GM23248 (cell line): ENCODE measurements at regions not wholly inside any gene's neighbourhood (a gene's known extent, or its start where the extent isn't known, plus 50 kb on each side); places are given as distances from the start of the nearest gene placed in this dataset.
"Not testable (repeated sequence)": the region's sequence is repeated elsewhere in the genome, so short reads cannot be mapped to it uniquely, and the experiment has no call there.

Experiments
- DNase-seq: peaks from one replicate; pipeline ENCODE4 v3.0.0-alpha.2; 2015
- H2AFZ ChIP-seq: fragments of 200-600 bp; sonication (generic); 2 replicates; pipeline ENCODE4 v1.6.1; 2016; ENCODE audit warnings: antibody characterized with exemption
- H3F3A ChIP-seq: fragments of 200-600 bp; sonication (generic); 2 replicates; pipeline ENCODE4 v1.6.1; 2016; ENCODE audit warnings: mild to moderate bottlenecking, antibody characterized with exemption, mixed run types; ENCODE audit not compliant: insufficient read depth
- H3K27ac ChIP-seq: fragments of 200-600 bp; sonication (generic); 2 replicates; pipeline ENCODE4 v1.5.1; 2016; ENCODE audit warnings: mild to moderate bottlenecking
- H3K27me3 ChIP-seq: fragments of 200-600 bp; sonication (generic); replicated peaks from 2 replicates; pipeline ENCODE4 v1.6.1; 2016; ENCODE audit warnings: mild to moderate bottlenecking; ENCODE audit not compliant: insufficient read depth
- H3K36me3 ChIP-seq: fragments of 200-600 bp; sonication (generic); 2 replicates; pipeline ENCODE4 v1.6.1; 2016; ENCODE audit warnings: low read depth, mild to moderate bottlenecking
- H3K4me1 ChIP-seq: fragments of 200-600 bp; sonication (generic); 2 replicates; pipeline ENCODE4 v1.6.1; 2016; ENCODE audit warnings: mild to moderate bottlenecking; ENCODE audit not compliant: insufficient read depth
- H3K4me2 ChIP-seq: fragments of 200-600 bp; sonication (generic); one replicate; pipeline ENCODE4 v1.6.1; 2016; ENCODE audit warnings: mild to moderate bottlenecking; ENCODE audit not compliant: unreplicated experiment
- H3K4me3 ChIP-seq: fragments of 200-600 bp; sonication (generic); 2 replicates; pipeline ENCODE4 v1.5.1; 2016; ENCODE audit warnings: mild to moderate bottlenecking
- H3K79me2 ChIP-seq: fragments of 200-600 bp; sonication (generic); 2 replicates; pipeline ENCODE4 v1.6.1; 2016; ENCODE audit warnings: mild to moderate bottlenecking; ENCODE audit not compliant: insufficient read depth
- H3K9ac ChIP-seq: fragments of 200-600 bp; sonication (generic); 2 replicates; pipeline ENCODE4 v1.6.1; 2016; ENCODE audit warnings: mild to moderate bottlenecking
- H3K9me2 ChIP-seq: fragments of 200-600 bp; sonication (generic); 2 replicates; pipeline ENCODE4 v1.6.1; 2016; ENCODE audit warnings: mixed run types, mild to moderate bottlenecking, moderate library complexity; ENCODE audit not compliant: insufficient read depth
- H3K9me3 ChIP-seq: fragments of 200-600 bp; sonication (generic); one replicate; pipeline ENCODE4 v1.6.1; 2017; ENCODE audit warnings: low read depth
- H4K20me1 ChIP-seq: fragments of 200-600 bp; sonication (generic); 2 replicates; pipeline ENCODE4 v1.6.0; 2016; ENCODE audit not compliant: insufficient read depth
- EZH2 ChIP-seq: fragments of 200-600 bp; sonication (generic); IDR thresholded peaks from 2 replicates; pipeline ENCODE4 v1.6.1; 2018; ENCODE audit warnings: antibody characterized with exemption, mild to moderate bottlenecking; ENCODE audit not compliant: insufficient read depth, poor library complexity, severe bottlenecking
- EZH2phosphoT487 ChIP-seq: fragments of 200-600 bp; sonication (generic); IDR thresholded peaks from 2 replicates; pipeline ENCODE4 v1.6.1; 2018; ENCODE audit warnings: antibody characterized with exemption, moderate library complexity, mild to moderate bottlenecking, low read depth; ENCODE audit not compliant: insufficient read depth
- WGBS, 2 experiments: methylation state at CpG; one replicate each; pipeline ENCODE4 v1.1.6; 2015 to 2017; ENCODE audit warnings: low lambda C conversion rate in 2 of 2, low coverage in 1 of 2; ENCODE audit errors: missing lambda C conversion rate in 2 of 2; 5-methylcytosine and 5-hydroxymethylcytosine counted together
- in situ Hi-C: fragments of 300-500 bp; cut with MboI; formaldehyde crosslinking; loops from 2 replicates; pipeline ENCODE4 v1.15.0; 2020

DNA sequence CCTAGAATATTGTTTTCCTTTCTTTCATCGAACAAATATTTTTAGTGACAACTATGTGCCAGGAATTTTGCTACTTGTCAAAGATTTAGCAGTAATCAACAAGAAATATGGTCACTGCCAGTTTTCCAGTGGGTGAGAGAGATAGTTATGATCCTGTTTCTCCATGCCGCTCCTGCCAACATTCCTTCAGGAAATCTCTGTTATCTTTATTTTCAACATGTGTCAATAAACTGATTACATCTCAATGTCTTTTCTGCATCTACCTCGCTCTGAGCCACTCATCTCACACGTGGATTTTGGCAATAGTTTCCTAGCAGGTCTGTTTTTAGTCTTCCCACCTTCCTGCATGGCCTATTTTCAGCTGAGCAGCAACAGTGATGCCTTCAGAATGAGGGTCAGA is 650.0 kb upstream of the STXBP6 start:
- H3F3A ChIP-seq = no peaks in the 10 kb centered on the region
- no peaks in the 10 kb centered on the region for H3K27me3 ChIP-seq
- TF ChIP-seq EZH2phosphoT487 (no peak), EZH2 (no peak)
- H3K27ac ChIP-seq = no peak overlapping the region
- no peaks in the 10 kb centered on the region for H3K9me2 ChIP-seq
- no peaks in the 10 kb centered on the region for H3K9me3 ChIP-seq
- no peak for DNase-seq
- WGBS, 2 experiments = 4 to 6% methylated on average over 4 of the region's 4 CpGs
- no peaks in the 10 kb centered on the region for H3K36me3 ChIP-seq
- no peak overlapping the region for H3K4me2 ChIP-seq
- H3K4me3 ChIP-seq = no peak overlapping the region
- no peaks in the 10 kb centered on the region for H4K20me1 ChIP-seq
- no peaks in the 10 kb centered on the region for H3K79me2 ChIP-seq
- in situ Hi-C loops = no loop called here
- H3K9ac ChIP-seq = no peak overlapping the region
- H2AFZ ChIP-seq = no peak overlapping the region
- no peaks in the 10 kb centered on the region for H3K4me1 ChIP-seq

DNA sequence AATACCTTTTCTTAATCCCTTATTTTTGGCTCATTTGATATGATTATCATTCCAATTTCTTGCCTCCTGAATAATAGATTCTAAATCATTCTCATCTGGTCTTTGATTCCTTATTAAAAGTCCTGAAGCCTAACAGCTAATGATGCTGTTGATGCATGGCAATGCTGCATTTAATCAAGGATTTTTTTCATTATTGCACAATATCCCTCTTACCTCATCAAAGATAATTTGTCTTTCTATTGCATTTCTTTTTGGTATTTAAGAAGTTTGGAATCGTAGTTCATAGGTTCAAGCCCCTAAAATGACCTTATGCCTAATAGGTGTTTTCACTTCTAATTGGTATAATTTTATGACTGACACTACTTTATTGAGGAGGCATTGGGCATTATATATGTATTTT is 648.2 kb upstream of the STXBP6 start:
- H4K20me1 ChIP-seq = no peaks in the 10 kb centered on the region
- no peaks in the 10 kb centered on the region for H3K9me2 ChIP-seq
- no peak overlapping the region for H3K4me3 ChIP-seq
- no peaks in the 10 kb centered on the region for H3K79me2 ChIP-seq
- H3K4me1 ChIP-seq = no peaks in the 10 kb centered on the region
- H3K4me2 ChIP-seq = no peak overlapping the region
- in situ Hi-C loops = no loop called here
- H3K27ac ChIP-seq = no peak overlapping the region
- H3F3A ChIP-seq = no peaks in the 10 kb centered on the region
- no peak overlapping the region for H2AFZ ChIP-seq
- H3K27me3 ChIP-seq = no peaks in the 10 kb centered on the region
- no peak overlapping the region for H3K9ac ChIP-seq
- no peak for DNase-seq
- no peaks in the 10 kb centered on the region for H3K36me3 ChIP-seq
- H3K9me3 ChIP-seq = no peaks in the 10 kb centered on the region
- 12 to 16% methylated on average over 1 of the region's 1 CpG for WGBS, 2 experiments
- no peak for TF ChIP-seq EZH2phosphoT487
- TF ChIP-seq EZH2 = no peak

DNA sequence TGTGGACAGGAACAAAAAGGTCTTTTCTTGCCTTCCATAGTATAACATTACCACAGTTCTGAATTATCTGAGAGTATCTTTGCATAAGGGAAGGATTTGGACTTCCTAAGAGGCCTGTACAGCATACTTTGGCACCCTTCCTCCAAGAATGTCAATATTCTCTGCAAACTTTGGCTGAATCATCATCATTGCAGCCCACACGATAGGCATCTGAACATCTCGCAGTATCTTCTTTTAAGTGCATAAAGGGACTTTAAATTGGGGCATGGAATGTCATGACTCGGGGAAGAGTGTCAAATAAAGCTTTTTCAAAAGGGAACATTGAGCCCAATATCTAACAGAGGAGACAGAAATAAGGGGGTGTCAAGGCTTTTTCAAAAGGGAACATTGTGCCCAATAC is 646.2 kb upstream of the STXBP6 start:
- TF ChIP-seq EZH2phosphoT487 (no peak), EZH2 (no peak)

GRCh38 chr14:25685004-25685403 is 635.1 kb upstream of the STXBP6 start:
- no peaks in the 10 kb centered on the region for H3K27me3 ChIP-seq
- TF ChIP-seq EZH2phosphoT487 = no peak
- no peak for TF ChIP-seq EZH2
- H3K36me3 ChIP-seq = no peaks in the 10 kb centered on the region
- H3F3A ChIP-seq = no peaks in the 10 kb centered on the region
- in situ Hi-C loops = no loop called here
- H3K4me2 ChIP-seq = no peak overlapping the region
- no peaks in the 10 kb centered on the region for H3K4me1 ChIP-seq
- no peak overlapping the region for H3K27ac ChIP-seq
- no peaks in the 10 kb centered on the region for H4K20me1 ChIP-seq
- WGBS, 2 experiments = 7 to 14% methylated on average over 2 of the region's 2 CpGs
- no peaks in the 10 kb centered on the region for H3K9me2 ChIP-seq
- no peaks in the 10 kb centered on the region for H3K79me2 ChIP-seq
- no peak overlapping the region for H2AFZ ChIP-seq
- no peak overlapping the region for H3K9ac ChIP-seq
- H3K4me3 ChIP-seq = no peak overlapping the region
- DNase-seq = no peak
- H3K9me3 ChIP-seq = no peaks in the 10 kb centered on the region

More for the DNA sequence above, 646.2 kb upstream of the STXBP6 start:
- H3K36me3 ChIP-seq = no peaks in the 10 kb centered on the region
- no peaks in the 10 kb centered on the region for H4K20me1 ChIP-seq
- no peaks in the 10 kb centered on the region for H3K27me3 ChIP-seq
- no peak overlapping the region for H3K4me2 ChIP-seq
- in situ Hi-C loops = no loop called here
- no peak overlapping the region for H2AFZ ChIP-seq
- no peak overlapping the region for H3K9ac ChIP-seq
- H3K4me3 ChIP-seq = no peak overlapping the region
- 18 to 25% methylated on average over 3 of the region's 3 CpGs for WGBS, 2 experiments
- H3K4me1 ChIP-seq = no peaks in the 10 kb centered on the region
- H3K9me3 ChIP-seq = no peaks in the 10 kb centered on the region
- no peaks in the 10 kb centered on the region for H3K79me2 ChIP-seq
- no peak overlapping the region for H3K27ac ChIP-seq
- no peak for DNase-seq
- no peaks in the 10 kb centered on the region for H3F3A ChIP-seq
- no peaks in the 10 kb centered on the region for H3K9me2 ChIP-seq

DNA sequence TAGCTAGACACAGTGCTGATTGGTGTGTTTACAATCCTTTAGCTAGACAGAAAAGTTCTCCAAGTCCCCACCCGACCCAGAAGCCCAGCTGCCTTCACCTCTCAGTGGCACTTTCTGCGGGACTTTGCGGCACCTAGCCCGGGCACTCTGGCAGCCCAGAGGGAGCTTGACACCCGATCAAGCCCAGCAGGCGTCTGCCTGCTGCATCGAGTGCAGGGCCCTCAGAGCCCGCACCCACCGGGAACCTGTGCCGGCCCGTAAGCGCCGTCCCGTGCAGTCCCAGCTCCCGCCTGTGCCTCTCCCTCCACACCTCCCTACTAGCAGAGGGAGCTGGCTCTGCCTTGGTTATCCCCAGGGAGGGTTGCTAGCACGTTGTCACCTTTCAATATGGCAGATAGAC is 631.0 kb upstream of the STXBP6 start:
- Histone ChIP-seq H3K4me2 (no peak overlapping the region), H3K36me3 (no peaks in the 10 kb centered on the region), H3K79me2 (no peaks in the 10 kb centered on the region), H4K20me1 (no peaks in the 10 kb centered on the region), H3F3A (no peaks in the 10 kb centered on the region), H3K4me1 (no peaks in the 10 kb centered on the region), H3K27ac (no peak overlapping the region), H3K4me3 (no peak overlapping the region), H2AFZ (no peak overlapping the region), H3K27me3 (no peaks in the 10 kb centered on the region), H3K9me3 (no peaks in the 10 kb centered on the region), H3K9ac (no peak overlapping the region), H3K9me2 (no peaks in the 10 kb centered on the region)
- in situ Hi-C loops = no loop called here
- TF ChIP-seq EZH2 = no peak
- no peak for TF ChIP-seq EZH2phosphoT487
- 50 to 51% methylated on average over 14 to 16 of the region's 16 CpGs for WGBS, 2 experiments
- no peak for DNase-seq

DNA sequence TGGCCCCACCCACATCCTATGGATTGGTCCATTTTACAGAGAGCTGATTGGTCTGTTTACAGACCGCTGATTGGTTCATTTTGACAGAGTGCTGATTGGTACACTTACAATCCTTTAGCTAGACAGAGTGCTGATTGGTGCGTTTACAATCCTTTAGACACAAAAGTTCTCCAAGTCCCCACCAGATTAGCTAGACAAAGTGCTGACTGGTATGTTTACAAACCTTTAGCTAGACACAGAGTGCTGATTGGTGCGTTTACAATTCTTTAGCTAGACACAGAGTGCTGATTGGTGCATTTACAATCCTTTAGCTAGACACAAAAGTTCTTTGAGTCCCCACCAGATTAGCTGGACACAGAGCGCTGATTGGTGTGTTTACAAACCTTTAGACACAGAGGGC is 630.6 kb upstream of the STXBP6 start:
- H3K4me1 ChIP-seq, DNase-seq, H3K4me3 ChIP-seq, H3K9me3 ChIP-seq, H3K27me3 ChIP-seq, H3K4me2 ChIP-seq, H3K36me3 ChIP-seq, H2AFZ ChIP-seq, in situ Hi-C loops, H3K27ac ChIP-seq, H4K20me1 ChIP-seq, H3K9ac ChIP-seq, H3K79me2 ChIP-seq, H3K9me2 ChIP-seq, H3F3A ChIP-seq: not testable (repeated sequence)
- 40 to 44% methylated on average over 4 of the region's 4 CpGs for WGBS, 2 experiments
